Germinal center (tissue), 1 donor: ENCODE measurements at regions not wholly inside any gene's neighbourhood (a gene's known extent, or its start where the extent isn't known, plus 50 kb on each side); places are given as distances from the start of the nearest gene placed in this dataset.

Experiments used
- DNase-seq: peaks from one replicate; pipeline ENCODE4 v3.0.0; 2012; ENCODE audit warnings: mixed read lengths, low spot score

DNA sequence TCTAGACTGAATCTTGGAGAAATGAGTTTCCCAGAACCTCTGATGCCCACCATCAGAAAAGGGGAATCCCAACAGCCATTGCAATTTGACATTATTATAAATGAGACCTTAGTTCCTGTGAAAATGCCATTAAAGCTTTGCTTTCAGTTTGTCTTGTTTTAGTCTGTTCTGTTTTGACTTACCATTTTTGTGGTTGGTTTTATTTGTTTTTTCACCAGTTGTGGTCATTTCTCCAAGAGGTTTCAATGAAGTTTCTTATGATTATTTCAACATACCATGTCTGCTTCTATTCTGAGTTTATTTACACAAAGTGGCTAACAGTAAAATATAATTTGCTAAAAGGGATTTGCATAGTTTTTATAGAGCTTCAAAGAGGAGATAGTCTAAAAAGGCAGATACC is 175.0 kb upstream of the MCTP2 start:
- DNase-seq = no peak

DNA sequence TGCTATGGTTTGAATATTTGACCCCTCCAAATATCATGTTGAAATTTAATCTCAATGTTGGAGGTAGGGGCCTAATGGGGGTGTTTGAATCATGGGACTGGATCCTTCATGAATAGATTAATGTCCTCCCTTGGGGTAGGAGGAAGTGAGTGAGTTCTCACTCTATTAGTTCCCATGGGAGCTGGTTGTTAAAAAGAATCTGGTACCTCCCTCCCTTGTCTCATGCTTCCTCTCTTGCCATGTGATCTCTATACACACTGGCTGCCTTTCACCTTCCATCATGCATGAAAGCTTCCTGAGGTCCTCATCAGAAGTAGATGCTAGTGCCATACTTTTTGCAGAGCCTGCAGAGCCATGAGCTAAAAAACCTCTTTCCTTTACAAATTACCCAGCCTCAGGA is 177.7 kb upstream of the MCTP2 start:
- DNase-seq = no peak

DNA sequence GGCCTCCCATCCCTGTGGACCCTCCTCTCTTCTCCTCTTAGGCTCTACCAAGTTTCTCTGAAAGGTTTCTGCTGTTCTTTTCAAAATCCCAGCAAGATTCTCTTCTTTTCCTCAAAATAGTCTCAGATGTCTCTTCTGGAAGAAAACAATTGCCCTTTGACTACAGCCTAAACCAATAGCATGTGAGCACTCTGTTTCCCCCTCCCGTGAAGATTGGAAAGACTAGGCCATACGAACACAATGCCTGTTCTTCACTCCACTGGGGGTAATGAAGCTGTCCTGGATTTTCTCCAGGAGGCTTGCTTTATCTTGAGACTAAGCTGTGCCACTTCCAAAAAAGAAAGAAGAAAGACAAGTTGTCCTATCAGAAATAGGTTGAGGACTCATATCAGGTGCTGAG is 178.7 kb upstream of the MCTP2 start:
- no peak for DNase-seq

DNA sequence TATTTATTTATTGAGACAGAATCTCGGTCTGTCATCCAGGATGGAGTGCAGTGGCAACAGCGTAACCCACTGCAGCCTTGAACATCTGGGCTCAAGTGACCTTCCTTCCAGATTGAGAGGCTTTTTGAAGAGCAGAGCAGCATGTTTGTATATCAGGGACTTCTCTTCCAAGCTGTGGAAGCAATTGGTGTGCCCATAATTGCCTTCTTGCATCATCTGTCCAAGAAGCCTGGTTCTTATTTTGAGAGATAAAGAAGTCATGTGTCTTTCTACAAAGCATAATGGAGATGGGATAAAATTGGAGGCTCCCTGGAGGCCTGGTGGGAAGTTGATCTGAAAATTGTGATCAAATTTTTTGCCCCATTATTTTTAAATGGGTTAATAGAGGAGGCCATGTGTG is 183.8 kb upstream of the MCTP2 start:
- DNase-seq = no peak

DNA sequence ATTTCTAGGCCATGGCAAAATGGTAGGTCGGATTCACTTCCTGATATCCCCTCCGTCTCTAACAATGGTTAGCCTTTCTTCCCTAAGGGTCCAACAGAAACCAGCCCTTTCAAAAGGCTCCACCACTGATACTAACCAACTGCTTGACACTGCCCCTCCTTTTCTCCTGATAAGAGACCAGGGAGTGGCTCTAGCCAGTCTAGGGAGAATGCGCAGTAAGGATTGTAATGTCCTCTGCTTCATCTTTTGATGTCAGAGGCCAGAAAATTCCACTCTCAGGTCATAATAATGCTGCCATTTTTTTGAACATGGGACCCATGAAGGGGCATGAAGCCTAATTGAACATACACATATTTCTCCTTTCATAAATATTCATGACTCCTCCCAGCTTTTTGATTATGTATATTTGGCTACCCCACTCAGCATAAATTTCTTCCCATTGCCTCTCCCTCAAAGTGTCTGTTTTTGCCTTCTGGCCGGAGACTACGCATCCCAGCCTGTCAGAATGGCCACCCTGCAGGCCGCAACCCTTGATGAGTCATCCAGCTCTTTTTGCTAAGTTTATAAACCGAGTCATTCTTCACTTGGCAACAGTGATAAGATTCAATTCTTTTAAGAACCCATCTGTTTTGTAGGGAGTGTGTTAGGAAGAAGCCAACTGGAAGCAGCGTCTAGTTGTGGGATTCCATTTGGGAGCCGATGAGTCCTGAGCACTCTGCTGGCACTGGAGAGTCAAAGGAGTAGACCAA is 189.0 kb upstream of the MCTP2 start:
- no peak for DNase-seq

DNA sequence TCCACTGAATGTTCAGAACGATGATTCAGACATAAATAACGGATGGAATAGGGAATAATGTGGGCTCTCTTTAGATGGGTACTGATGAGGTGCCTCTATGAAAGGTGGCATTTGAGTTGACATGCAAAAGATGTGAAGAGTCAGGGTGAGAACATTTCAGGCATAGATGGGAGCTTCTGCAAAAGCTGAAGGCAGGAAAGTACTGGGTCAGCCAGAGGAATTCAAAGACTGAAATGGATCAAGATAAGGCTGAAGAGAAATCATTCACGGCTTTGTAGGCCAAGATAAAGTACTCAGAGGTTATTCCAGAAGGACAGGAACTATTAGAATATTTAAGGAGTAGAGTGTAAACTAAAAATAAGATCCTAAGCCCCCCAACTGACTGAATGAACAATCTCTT is 189.6 kb upstream of the MCTP2 start:
- DNase-seq = no peak

DNA sequence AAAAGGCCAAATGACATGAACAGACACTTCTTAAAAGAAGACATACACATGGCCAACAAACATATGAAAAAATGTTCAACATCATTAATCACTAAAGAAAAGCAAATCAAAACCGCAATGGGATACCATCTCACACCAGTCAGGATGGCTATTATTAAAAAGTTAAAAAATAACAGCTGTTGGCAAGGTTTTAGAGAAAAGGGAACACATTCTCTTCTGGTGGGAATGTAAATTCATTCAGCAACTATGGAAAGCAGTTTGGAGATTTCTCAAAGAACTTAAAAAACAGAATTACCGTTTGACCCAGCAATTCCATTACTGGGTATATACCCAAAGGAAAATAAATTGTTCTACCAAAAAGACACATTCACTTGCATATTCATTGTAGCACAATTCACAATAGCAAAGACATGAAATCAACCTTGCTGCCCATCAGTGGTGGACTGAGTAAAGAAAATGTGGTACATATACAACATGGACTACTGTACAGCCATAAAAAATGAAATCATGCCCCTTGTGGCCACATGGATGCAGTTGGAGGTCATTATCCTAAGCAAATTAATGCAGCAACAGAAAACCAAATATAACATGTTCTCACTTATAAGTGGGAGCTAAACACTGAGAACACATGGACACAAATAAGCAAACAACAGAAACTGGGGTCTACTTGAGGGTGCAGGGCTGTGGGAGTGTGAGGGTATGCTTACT is 190.7 kb upstream of the MCTP2 start:
- DNase-seq = no peak

DNA sequence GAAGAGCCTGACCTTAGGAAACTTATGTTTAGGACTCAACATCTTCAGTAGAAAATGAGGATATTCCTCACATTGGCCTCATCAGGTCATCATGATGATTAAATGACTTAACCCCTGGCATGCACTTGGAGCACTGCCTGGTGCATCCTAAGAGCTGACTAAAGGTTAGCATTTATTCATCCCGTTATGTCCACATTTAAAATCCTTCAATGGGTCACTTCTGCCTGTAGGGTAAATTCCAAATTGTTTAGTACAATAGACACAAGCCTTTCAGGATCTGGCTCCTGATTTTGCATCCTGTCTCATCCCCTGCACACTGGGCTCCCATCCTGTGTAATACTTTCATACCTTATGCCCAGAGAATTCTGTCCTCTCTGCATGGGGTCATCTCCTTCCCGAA is 195.2 kb upstream of the MCTP2 start:
- DNase-seq = no peak

DNA sequence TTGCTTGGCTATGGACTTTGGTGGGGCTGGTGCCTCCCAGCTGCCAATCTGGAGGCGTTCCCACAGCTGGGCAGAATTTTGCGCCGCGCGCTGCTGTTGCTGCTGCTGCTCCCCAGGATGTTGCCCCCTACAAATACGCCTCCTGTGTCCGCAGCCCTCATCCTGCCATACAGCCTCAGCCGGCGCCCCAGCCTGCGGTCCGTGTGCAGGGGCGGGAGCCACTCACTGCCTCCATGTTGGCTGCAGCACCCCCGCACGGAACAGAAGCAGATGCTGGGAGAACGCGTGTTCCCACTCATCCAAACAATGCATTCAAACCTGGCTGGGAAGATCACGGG is 197.7 kb upstream of the MCTP2 start:
- DNase-seq = no peak

DNA sequence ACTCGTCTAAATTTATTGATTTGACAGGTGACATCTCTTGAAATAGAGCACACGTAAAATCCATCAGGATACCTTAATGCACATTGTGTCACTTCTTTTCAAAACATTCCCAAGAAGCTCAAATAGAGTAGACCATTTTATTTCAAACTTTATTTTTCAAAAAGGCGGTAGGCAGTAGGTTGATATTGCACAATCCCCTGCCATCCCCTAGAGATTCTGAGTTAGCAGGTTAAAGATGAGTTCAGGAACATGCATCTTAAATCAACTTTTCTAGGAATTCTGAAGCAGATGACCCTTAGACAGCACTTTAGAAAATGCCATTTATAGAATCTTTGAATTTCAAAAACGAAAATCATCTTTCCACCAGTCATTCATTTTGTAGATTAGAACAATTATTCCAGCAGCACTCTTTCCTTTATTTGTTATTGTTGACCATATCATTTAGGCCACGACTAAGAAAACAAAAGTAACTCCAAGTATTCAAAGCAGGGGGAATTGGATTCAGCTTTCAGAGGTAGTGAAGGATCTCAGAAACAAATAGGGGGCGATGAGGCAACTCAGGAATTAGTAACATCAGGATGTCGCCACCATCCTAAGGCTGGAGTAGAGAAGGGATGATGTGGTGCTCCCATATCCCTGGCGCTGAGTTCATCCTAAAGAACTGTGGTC is 198.2 kb upstream of the MCTP2 start:
- DNase-seq = no peak

DNA sequence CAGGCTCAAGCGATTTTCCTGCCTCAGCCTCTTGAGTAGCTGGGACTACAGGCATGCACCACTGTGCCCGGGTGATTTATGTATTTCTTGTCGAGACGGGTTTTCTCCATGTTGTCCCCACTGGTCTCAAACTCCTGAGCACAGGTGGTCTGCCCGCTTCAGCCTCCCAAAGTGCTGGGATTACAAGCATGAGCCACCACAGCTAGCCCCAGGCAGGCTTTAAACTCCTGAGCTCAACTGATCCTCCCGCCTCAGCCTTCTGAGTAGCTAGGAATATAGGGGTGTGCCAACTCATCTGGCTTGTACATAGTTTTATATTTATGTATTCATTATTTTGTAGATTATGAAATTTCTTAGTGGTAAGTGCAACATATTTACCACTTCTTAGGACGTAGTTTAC is 198.8 kb upstream of the MCTP2 start:
- DNase-seq = no peak

DNA sequence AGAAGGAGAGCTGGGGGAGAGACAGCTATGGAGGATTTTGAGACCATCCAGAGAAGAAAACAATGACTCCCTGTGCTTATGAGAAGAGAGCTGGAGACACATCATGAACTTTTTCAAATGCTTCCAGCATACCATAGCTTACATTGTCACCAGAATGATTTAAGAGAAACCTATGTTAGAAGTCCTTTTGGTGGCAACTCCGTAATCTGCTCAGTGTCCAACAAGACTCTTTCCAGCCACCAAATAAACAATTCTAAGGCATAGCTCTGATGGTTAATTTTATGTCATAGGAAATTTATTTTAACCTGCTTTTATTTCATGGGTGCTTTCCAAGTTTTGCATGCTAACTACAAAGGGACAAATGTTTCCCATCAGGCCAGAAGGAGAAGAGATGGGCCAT is 200.3 kb upstream of the MCTP2 start:
- no peak for DNase-seq

DNA sequence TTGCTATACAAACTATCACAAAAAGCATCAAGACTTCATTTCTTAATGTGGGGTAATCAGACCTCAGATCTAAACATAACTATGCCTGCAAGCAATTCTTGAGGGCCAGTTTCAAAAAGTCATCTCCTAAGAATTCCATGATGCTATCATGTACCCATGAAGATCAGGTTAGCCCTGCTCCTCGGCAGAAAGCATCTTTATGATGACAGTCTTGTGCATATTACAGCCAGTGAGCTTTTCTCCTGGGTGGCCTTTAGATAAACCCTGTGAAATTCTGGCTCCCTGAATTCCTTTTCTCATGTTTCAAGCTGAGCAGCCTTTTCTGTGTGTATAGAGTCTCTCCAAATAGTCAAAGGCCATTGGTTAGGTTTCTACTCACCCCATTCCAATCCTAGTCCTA is 201.9 kb upstream of the MCTP2 start:
- no peak for DNase-seq

DNA sequence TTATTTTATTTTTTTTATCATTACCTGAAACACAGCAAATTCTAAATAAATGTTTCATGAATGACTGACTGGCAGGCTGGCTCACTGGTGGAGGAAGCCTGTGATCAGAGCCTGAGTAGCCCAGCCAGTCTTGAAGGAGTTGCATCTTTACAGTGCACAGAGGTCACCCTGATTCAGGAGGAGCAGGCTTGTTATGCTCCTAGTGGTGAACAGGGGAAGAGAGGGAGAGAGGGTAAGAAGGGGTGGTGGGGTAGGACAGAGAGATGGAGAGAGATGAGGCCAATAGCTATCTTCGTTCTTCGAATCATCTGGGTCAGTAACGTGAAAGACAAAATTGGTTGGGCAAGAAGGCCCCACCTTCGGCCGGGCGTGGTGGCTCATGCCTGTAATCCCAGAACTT is 202.6 kb upstream of the MCTP2 start:
- DNase-seq = no peak

DNA sequence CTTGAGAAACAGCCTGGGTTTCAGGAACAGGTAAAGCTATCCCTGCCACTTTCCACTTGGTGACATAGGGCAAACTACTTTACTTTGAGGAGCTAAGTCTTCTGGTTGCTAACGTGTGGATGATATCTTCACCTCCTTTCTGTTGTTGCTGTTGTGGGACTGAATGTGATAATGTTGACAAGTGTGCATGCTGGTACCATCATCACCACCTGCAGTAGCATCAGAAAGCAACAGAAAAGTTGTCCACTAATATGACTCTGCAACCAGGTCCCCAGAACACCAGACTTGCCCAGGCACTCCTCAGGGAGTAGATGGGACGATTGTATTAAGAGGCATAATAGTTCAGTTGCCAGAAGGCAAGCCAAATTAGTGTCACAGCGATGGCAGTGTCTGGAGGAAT is 203.2 kb upstream of the MCTP2 start:
- DNase-seq = no peak

DNA sequence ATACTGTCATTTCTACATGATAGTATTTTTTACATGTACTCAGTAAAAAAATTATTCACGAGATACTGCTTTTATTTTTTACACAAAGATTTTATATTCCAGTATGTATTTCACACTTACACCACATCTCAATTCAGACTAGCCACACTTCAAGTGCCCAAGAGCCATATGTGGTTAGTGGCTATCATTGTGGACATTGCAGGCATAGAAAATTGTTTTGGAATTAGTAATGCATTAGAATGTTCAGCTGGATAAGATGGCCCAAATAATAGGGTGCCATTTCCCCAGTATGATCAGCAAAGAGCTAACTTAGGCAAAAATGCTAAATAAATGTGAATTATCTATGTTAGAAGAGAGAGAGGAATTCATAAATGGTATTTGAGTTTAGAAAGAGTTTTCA is 203.8 kb upstream of the MCTP2 start:
- no peak for DNase-seq

DNA sequence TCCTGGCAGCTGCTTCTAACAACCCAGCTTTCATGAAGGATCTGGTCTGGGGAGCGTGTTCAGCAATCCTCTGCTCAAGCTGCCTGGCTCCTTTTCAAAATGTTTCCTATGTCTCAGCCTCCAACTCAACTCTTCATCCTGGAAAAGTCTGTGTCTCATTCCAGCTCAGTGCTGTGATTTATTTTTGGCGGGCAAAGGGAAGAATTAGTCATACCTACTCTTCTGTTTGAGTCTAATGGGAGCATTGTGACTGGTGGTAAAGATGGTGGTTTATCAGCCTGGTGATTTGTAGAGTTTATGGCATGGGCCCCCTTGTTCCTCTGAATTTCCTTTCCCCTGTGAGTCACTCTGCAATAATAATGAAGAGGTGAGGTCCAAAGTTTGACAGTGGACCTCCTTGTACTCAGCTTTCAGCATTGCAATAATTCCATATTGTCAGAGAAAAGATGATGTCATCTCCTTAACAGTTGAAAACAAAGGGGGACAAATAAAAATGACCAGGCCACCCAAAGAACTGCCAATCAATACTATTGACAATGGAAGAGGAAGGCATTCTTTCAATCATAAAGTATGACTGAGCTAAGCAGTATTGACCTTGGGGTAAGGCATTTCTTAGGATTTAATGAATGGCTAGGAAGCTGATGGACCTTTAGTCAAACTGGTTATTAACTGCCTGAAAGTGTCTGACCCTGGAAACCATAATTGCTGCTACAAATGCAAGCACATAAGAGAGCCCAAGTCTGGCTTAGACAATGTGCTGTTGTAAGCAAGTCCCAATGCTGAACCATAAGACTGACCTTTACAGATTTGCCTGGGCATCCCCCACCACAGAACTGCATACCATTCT is 204.7 kb upstream of the MCTP2 start:
- DNase-seq = no peak

DNA sequence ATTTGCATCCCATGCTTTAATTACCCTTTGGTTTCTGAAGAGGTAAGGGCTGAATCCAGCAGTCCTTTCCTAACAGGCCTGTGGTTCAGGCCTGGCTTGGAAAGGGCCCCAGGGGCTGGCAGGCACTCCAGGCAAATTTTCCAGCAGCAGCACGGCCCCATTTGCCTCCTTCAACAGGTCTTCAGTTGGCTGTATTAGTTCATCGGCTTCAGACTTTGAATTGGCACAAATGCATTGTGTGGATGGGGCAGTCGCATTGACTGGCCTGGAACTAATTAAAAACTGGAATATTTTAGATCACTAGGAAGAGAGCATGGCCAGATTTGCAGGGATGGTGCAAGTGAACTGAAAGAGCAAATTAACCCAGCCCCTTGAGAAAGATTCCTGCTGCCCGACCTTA is 207.8 kb upstream of the MCTP2 start:
- DNase-seq = no peak

DNA sequence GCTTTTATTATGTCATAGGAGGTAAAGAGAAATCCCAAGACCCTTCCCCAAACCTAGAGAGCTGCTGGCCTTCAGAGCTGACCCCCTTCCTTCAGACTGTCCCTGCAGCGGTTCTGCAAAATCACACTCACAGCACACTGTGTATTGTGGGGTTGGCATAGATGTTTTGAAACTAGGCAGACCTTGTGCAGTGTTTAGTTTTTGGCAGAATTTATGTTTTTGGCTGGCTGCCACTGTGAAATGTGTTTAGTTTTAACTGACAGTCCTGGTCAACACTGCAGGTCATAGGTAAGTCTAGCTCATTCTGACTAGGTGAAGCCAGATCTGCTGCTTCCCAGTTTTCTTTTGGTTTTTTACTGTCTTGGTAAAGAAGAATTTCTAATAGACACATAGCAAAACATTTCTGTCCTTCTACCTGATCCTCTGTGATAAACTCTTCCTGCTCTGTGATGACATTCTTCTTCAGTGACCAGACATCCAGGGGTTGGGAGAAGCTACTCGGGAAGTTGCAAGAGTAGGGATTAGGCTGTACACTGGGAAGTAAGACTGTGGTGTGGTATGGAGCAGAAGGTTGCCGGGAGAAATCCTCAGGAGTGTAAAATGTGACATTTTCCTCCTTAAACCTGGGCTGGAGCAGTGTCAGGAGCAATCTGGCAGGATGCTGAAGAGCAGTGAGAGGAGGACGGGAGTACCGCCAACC is 209.6 kb upstream of the MCTP2 start:
- no peak for DNase-seq

DNA sequence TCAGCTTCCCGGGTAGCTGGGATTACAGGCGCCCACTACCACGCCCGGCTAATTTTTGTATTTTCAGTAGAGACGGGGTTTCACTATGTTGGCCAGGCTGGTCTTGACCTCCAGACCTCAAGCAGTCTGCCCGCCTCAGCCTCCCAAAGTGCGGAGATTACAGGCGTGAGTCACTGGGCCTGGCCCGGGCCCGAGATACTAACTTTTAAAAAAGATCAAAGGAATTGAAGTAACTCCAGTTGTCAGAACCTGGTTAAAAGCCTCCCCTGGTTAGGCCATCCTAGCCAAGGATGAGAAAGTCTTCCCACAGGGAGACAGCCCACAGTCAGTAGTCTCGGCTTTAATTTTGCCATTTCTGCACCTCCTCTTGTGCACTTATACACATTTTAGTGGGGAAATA is 212.3 kb upstream of the MCTP2 start:
- DNase-seq = no peak

DNA sequence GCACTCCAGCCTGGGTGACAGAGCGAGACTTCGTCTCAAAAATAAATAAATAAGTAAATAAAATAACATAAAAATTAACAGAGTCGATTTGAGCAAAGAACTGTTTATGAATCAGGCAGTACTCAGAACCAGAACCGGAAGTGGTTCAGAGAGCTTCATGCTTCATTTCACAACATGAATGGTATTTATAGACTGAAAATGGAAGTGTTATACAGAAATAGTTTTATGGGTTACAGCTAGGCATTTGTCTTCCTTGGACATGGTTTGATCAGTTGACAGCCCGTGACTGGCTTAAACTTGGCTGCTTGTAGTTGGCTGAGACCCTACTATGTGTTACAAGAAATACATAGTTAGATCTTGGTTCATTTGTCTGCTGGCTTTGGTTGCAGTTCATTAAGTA is 216.0 kb upstream of the MCTP2 start:
- no peak for DNase-seq
